ENCODE measurements at regions not wholly inside any gene's neighbourhood (a gene's known extent, or its start where the extent isn't known, plus 50 kb on each side); places are given as distances from the start of the nearest gene placed in this dataset.

GRCh38 chr20:41818991-41819390 is 200.8 kb upstream of the CHD6 start:
- TF ChIP-seq GATA2 (IDR thresholded peaks at IDR 0.05; ENCODE audit: low read depth, low read length) (no peak), GATA3 (IDR thresholded peaks at IDR 0.05; ENCODE audit: low read depth, low read length) (no peak)

Measured in SH-SY5Y (cell line).